Brain microvascular endothelial cell (primary cell): ENCODE measurements at regions not wholly inside any gene's neighbourhood (a gene's known extent, or its start where the extent isn't known, plus 50 kb on each side); places are given as distances from the start of the nearest gene placed in this dataset.

ENCODE experiments used
- DNase-seq: peaks from one replicate; pipeline ENCODE4 v3.0.0-alpha.2; 2020
- H3K27ac ChIP-seq: fragments of 250-450 bp; sonication (Bioruptor Pico); 2 replicates; pipeline ENCODE4 v1.5.1; 2020; ENCODE audit warnings: mild to moderate bottlenecking, moderate library complexity
- H3K27me3 ChIP-seq: fragments of 250-450 bp; sonication (Bioruptor Pico); replicated peaks from 2 replicates; pipeline ENCODE4 v1.5.1; 2020; ENCODE audit warnings: mild to moderate bottlenecking
- H3K36me3 ChIP-seq: fragments of 250-450 bp; sonication (Bioruptor Pico); replicated peaks from 2 replicates; pipeline ENCODE4 v1.5.1; 2020; ENCODE audit warnings: mild to moderate bottlenecking
- H3K4me3 ChIP-seq: 2 replicates; pipeline ENCODE4 v1.5.1; 2011; ENCODE audit warnings: low read depth, mild to moderate bottlenecking, control low read depth, low read length, moderate library complexity
- in situ Hi-C: cut with HindIII; loops from 2 replicates; pipeline ENCODE4 v1.10.0; 2017; ENCODE audit warnings: low sequenced_read_pairs, low pct_ligation_motif_present
- TF ChIP-seq, protein P1 (sequence below): IDR thresholded peaks from 2 replicates; pipeline ENCODE4 v1.5.1; 2011; ENCODE audit warnings: low read depth, mild to moderate bottlenecking, moderate library complexity, low read length, control low read depth, inconsistent platforms; ENCODE audit errors: missing control alignments

DNA sequence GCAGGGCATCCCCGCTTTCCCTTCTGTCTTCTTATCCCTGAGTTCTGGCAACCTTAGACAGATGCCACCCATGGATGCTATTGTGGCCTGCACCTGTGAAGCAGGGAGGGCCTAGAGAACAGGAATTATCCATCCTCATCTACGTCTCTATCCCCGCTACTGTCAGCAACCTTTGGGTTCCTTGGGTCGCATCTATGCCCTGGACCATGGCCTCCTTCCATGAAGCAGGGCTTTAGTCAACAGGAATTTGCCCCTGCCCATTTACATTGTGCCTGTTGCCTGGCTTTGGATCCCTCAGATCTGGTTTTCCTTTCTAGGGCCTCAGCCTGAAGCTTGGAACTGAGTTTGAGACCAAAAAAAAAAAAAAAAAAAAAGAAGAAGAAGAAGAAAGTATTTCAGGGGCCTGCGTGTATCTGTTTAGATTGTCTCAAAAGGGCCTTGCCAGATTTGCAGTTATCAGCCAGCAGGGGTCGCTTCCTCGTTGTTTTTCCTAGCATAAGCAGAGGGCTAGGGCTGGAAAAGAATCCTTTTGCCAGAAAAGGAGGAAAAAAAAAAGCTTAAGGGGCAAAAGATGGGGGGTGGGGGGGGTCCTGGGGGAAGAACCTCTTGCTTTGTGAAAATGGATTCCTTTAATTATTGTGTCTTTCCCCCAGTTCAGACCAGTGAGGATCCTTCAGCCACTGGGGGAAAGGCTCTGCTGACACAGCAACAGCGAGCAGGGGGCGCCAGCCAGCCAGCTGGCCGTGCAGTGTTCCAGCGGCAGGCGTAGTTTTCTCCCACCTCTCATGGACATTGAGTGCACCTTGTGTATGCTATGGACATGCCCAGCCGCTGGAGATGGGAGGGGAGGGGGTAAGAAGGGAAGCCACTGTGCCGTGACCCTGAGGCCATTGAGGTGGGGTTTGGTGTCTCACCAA, 65.7 kb upstream of the ALDH1L1 start:
- Histone ChIP-seq H3K36me3 (no peaks in the 10 kb centered on the region), H3K4me3 (no peak overlapping the region), H3K27ac (no peak overlapping the region), H3K27me3 (no peaks in the 10 kb centered on the region)
- TF ChIP-seq, protein P1, sequence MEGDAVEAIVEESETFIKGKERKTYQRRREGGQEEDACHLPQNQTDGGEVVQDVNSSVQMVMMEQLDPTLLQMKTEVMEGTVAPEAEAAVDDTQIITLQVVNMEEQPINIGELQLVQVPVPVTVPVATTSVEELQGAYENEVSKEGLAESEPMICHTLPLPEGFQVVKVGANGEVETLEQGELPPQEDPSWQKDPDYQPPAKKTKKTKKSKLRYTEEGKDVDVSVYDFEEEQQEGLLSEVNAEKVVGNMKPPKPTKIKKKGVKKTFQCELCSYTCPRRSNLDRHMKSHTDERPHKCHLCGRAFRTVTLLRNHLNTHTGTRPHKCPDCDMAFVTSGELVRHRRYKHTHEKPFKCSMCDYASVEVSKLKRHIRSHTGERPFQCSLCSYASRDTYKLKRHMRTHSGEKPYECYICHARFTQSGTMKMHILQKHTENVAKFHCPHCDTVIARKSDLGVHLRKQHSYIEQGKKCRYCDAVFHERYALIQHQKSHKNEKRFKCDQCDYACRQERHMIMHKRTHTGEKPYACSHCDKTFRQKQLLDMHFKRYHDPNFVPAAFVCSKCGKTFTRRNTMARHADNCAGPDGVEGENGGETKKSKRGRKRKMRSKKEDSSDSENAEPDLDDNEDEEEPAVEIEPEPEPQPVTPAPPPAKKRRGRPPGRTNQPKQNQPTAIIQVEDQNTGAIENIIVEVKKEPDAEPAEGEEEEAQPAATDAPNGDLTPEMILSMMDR, result peak; percentile 73
- in situ Hi-C loops, result no loop called here
- DNase-seq, result peak; percentile 57
